GM21447 (cell line): ENCODE measurements at regions not wholly inside any gene's neighbourhood (a gene's known extent, or its start where the extent isn't known, plus 50 kb on each side); places are given as distances from the start of the nearest gene placed in this dataset.
"Not testable (repeated sequence)": the region's sequence is repeated elsewhere in the genome, so short reads cannot be mapped to it uniquely, and the experiment has no call there.

Experiments
- ATAC-seq: cut with Tn5 transposase; IDR thresholded peaks from one replicate; pipeline ENCODE4 v1.9.1; 2021; ENCODE audit not compliant: unreplicated experiment

GRCh38 chr10:33712825-33713224, 378.4 kb upstream of the NRP1 start:
- no peak for ATAC-seq

GRCh38 chr10:33710006-33710405, 375.5 kb upstream of the NRP1 start:
- ATAC-seq: no peak

- no peak for ATAC-seq
These were observed 374.7 kb upstream of the NRP1 start for GRCh38 chr10:33709008-33709753.

- no peak for ATAC-seq
These were observed 374.1 kb upstream of the NRP1 start for GRCh38 chr10:33708561-33708960.

DNA sequence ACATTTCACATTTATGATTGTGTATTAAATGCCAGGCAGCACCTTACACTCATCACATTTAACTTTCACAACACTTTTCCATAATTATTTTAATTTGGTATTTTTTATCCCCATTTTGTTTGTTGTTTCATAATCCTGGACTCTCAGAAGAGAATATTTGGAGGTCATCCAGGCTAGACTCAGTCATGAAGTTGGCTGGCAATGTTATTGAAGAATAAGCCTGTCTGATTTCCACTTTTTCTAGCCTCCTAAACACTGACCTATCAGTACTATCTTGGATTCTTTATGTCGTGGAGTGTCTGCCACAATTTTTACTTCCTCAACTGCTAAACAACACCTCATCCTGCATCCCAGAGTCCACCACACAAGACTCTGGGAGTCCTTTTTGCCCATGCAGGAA, 372.3 kb upstream of the NRP1 start:
- ATAC-seq: no peak

GRCh38 chr10:33706191-33706590, 371.7 kb upstream of the NRP1 start:
- no peak for ATAC-seq

DNA sequence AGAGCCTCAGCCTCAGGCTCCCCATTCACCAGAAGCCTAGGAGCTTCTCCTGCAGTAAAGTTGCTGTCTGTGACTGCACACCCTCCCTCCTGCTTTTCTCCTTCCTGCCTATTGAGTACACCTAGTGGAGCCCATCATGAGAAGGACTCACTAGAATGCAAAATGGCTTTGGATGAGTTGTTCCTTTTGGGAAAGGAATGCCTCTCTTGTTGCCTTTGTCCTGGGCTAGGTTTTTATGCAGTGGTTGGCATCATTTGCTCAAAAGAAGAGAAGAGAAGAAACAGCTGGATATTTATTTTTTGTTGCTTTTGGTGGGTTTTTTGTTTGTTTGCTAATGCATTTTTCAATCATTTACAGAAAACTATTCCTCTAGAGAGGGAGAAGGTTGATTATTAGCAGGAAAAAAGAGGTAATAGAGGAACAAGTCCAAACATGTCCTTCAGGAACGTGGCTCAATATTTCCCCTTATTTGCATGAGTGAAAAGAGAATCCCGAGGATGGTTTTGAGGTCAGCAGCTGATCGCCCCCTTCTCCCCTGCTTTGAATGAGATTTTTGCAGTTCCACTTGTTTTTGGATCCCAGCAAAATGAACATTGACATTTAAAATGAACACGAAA, 369.9 kb upstream of the NRP1 start:
- ATAC-seq: no peak

DNA sequence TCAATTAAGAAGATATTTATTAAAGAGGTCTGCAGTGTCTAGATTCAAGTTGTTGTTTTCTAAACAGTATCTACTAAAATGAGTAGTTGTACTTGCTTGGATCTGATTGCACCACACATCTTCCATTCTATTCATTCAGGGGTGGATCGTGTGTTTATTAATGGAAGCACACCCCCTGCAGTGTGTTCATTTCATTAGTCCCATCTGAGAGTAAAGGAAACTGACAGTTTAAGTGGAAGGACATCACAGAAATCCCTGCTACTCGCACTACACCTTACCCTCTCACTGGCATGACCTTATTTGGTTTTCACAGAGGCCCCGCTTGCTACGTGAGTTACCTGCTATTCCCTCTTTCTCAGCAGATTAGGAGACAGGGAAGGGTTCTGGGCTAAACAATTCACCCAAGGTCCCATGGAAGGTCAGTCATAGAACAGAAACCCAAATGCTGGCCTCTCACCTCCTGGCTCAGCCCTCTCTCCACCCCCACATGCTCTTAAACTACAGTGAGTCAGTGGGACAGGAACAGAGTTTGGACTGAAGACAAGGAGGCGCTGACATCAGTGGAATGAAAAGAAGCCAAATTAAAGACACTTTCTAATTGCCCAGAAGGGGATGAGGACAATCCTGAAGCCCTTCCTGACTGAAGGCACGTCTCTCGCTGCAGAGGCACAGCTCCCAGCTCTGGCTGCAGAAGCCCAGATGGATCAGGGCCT, 369.2 kb upstream of the NRP1 start:
- ATAC-seq: no peak

GRCh38 chr10:33698033-33698432, 363.6 kb upstream of the NRP1 start:
- no peak for ATAC-seq

GRCh38 chr10:33697016-33697415, 362.5 kb upstream of the NRP1 start:
- ATAC-seq: no peak

- ATAC-seq: no peak
These were observed 361.1 kb upstream of the NRP1 start for GRCh38 chr10:33695536-33695935.

DNA sequence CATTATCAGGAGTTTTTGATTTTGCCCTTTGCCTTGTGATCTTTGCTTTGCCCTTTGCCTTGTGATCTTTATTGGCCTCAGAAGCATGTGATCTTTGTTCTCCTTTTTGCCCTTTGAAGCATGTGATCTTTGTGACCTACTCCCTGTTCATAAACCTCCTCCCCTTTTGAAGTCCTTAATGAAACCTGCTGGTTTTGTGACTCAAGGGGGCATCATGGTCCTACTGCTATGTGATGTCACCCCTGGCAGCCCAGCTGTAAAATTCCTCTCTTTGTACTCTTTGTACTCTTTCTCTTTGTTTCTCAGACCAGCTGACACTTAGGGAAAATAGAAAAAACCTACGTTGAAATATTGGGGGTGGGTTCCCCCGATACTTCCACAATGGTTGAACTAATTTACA, 356.1 kb upstream of the NRP1 start:
- not testable (repeated sequence) for ATAC-seq

DNA sequence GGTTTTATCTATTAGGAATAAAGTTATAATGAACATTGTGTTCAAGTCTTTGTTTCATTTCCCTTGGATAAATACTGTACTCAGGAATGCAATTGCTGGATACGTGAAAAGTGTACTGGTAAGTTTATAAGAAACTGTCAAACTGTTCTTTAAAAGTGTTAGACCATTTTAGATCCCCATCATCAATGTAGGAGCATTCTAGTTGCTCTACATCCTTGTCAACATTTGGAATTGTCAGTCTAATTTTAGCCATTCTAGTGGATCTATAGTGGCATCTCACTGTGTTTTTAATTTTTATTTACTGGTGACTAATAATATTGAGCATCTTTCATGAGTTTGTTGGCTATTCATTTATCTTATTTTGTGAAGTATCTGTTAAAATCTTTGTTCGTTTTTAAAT, 354.0 kb upstream of the NRP1 start:
- ATAC-seq: no peak

GRCh38 chr10:33684211-33684611, 349.7 kb upstream of the NRP1 start:
- ATAC-seq: no peak

GRCh38 chr10:33681595-33681994, 347.1 kb upstream of the NRP1 start:
- no peak for ATAC-seq

DNA sequence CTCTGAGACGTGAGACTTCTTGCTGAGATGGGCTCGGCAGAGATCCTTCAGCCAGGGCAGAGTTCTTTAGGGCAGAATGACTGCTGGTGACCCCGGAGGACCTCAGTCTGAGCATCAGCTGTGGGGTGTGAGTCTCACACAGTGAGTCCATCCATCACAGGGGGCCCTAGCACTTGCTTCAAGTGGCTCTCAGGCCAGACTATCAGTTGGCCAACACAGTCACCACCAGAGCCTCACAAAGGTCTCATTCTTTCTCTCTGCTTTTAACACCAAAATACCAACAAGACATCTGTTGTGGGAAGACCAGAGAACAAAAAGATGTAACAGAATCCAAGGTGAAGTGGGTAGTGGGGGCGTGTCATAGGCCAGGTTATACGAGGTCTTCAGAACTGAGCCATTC, 345.6 kb upstream of the NRP1 start:
- no peak for ATAC-seq

DNA sequence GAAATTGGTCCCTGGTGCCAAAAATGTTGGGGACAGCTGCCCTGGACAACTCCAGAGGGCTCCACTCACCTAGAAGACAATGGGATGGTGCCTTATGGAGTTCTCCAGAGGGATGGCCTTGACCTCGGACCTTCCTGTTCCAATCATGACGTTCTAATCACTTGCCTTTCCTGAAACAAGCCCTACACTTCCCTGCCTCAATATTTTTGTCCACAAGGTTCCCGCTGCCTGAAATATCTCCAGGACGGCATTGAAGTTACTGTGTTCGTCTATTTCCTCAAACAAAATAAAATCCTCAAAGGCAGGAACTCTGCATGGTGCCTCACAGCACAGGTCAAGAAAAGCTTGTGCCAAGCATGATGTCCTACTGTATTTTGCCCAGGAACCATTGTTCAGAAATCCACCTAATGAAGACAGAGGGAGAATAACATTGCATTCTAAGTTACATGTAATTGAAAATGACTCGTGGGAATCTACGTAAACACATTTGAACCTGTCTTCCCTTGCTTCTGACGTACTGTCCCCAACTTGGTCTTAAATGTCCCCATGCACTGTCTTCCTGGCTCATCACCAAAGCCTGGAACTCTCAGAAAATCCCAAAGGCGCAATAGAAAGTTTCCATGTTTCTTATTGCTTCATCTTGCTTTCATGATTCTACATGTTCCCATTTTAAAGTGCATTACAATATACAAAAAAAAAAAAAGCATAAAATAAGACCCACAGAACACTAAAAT, 342.3 kb upstream of the NRP1 start:
- ATAC-seq: no peak

GRCh38 chr10:33674986-33675599, 340.6 kb upstream of the NRP1 start:
- ATAC-seq: no peak

DNA sequence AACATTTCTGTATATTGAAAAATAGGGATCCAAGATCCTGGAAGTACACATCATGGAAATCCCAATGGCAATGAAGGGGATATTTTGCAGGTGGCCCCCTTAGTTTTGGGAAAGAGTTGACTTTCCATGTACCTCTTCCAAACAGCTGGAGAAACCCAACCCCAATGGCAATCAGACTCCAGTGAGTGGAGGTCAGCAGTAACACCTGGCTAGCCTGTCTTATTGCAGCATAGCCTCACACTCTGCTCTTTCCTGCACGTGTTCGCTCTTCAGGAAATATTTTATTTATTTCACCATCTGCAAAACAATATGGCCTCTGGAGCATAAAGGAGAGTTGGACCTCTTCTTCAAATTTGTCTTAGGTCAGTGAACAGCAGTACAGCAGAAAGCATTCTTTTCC, 340.0 kb upstream of the NRP1 start:
- ATAC-seq: no peak

- ATAC-seq: no peak
These were observed 339.5 kb upstream of the NRP1 start for GRCh38 chr10:33673839-33674415.

DNA sequence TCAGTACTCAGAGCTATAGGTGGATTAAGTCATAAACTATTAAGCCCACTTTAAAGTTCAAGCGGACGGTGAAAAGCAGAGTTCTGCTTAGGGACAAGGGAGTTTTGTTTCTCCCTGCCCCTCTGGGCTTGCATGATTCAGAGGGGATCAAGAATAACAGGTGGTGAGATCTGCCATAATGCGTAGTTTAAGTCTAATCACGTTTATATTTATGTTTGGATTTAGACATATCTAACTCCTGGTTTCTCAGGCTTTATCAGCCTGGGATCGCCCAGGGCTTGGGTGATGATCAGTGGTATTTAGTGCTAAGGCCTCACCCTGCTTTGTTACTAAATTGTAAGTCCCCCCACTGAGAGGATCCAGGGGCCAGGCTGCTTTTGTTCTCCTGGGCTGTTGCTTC, 335.4 kb upstream of the NRP1 start:
- no peak for ATAC-seq
